Prostate gland (tissue), 2 donors: ENCODE measurements at regions not wholly inside any gene's neighbourhood (a gene's known extent, or its start where the extent isn't known, plus 50 kb on each side); places are given as distances from the start of the nearest gene placed in this dataset.

ENCODE experiments used
- POLR2A ChIP-seq: fragments of 450-650 bp; IDR thresholded peaks from one replicate; pipeline ENCODE4 v1.6.1; 2016; ENCODE audit warnings: antibody characterized with exemption, mild to moderate bottlenecking
- POLR2AphosphoS5 ChIP-seq: sonication (generic); formaldehyde crosslinking; IDR thresholded peaks from one replicate; pipeline ENCODE4 v1.6.1; 2017; ENCODE audit warnings: antibody characterized with exemption
- TF ChIP-seq, protein P1 (sequence below), 4 experiments: fragments of 200-600 bp in 2 of 4; fragments of 450-650 bp in 2 of 4; sonication (generic) in 2 of 4; IDR thresholded peaks; 1 replicate in 3 of 4; 2 replicates in 1 of 4; pipeline ENCODE4 v1.5.1; 2016 to 2019; ENCODE audit warnings: antibody characterized with exemption in 4 of 4, mild to moderate bottlenecking in 2 of 4, moderate library complexity in 2 of 4

DNA sequence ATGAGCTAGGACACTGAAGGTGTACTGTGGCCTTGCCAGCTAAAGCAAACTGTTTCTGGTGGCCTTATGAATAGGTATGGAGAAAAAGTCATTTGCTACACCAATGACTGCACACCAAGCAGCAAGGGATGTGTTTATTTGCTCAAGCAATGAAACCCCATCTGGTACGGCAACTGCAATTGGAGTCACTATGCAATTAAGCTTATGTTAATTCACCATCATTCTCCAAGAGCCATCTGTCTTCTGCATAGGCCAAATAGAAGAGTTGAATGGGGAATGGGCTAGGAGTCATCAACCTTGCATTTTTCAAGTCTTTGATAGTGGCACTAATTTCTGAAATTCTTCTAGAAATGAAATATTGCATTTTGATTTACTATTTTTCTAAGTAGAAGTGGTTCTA, 372.0 kb downstream of the KCNJ3 start:
- TF ChIP-seq, protein P1, sequence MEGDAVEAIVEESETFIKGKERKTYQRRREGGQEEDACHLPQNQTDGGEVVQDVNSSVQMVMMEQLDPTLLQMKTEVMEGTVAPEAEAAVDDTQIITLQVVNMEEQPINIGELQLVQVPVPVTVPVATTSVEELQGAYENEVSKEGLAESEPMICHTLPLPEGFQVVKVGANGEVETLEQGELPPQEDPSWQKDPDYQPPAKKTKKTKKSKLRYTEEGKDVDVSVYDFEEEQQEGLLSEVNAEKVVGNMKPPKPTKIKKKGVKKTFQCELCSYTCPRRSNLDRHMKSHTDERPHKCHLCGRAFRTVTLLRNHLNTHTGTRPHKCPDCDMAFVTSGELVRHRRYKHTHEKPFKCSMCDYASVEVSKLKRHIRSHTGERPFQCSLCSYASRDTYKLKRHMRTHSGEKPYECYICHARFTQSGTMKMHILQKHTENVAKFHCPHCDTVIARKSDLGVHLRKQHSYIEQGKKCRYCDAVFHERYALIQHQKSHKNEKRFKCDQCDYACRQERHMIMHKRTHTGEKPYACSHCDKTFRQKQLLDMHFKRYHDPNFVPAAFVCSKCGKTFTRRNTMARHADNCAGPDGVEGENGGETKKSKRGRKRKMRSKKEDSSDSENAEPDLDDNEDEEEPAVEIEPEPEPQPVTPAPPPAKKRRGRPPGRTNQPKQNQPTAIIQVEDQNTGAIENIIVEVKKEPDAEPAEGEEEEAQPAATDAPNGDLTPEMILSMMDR (IDR thresholded peaks at IDR 0.05) = no peak
- TF ChIP-seq POLR2A (no peak), POLR2AphosphoS5 (no peak)
